ENCODE measurements at regions not wholly inside any gene's neighbourhood (a gene's known extent, or its start where the extent isn't known, plus 50 kb on each side); places are given as distances from the start of the nearest gene placed in this dataset.

GRCh38 chr11:69881467-69882269 lies 62.5 kb upstream of the FGF3 start:
- no peak for TF ChIP-seq CTCF (conservative IDR thresholded peaks at IDR 0.05)
- no peak overlapping the region for H3K27ac ChIP-seq

- no peak overlapping the region for H3K27ac ChIP-seq
- TF ChIP-seq CTCF (conservative IDR thresholded peaks at IDR 0.05): no peak
Observed at GRCh38 chr11:69882270-69882608, 63.0 kb upstream of the FGF3 start.

GRCh38 chr11:69883292-69884255 lies 64.4 kb upstream of the FGF3 start:
- TF ChIP-seq CTCF (conservative IDR thresholded peaks at IDR 0.05): no peak
- no peak overlapping the region for H3K27ac ChIP-seq

GRCh38 chr11:69884286-69884685 lies 65.1 kb upstream of the FGF3 start:
- TF ChIP-seq CTCF (conservative IDR thresholded peaks at IDR 0.05): no peak
- no peak overlapping the region for H3K27ac ChIP-seq

GRCh38 chr11:69884751-69885150 lies 65.5 kb upstream of the FGF3 start:
- H3K27ac ChIP-seq: no peak overlapping the region
- no peak for TF ChIP-seq CTCF (conservative IDR thresholded peaks at IDR 0.05)

- no peak for TF ChIP-seq CTCF (conservative IDR thresholded peaks at IDR 0.05)
- H3K27ac ChIP-seq: no peak overlapping the region
Observed at GRCh38 chr11:69887330-69887729, 68.1 kb upstream of the FGF3 start.

GRCh38 chr11:69887841-69888427 lies 68.7 kb upstream of the FGF3 start:
- no peak overlapping the region for H3K27ac ChIP-seq
- no peak for TF ChIP-seq CTCF (conservative IDR thresholded peaks at IDR 0.05)

All from VCaP (cell line).